GM19438 (cell line): ENCODE measurements at regions not wholly inside any gene's neighbourhood (a gene's known extent, or its start where the extent isn't known, plus 50 kb on each side); places are given as distances from the start of the nearest gene placed in this dataset.

Experiments
- ATAC-seq: cut with Tn5 transposase; IDR thresholded peaks from one replicate; pipeline ENCODE4 v1.9.1; 2021; ENCODE audit warnings: low read depth; ENCODE audit not compliant: unreplicated experiment

DNA sequence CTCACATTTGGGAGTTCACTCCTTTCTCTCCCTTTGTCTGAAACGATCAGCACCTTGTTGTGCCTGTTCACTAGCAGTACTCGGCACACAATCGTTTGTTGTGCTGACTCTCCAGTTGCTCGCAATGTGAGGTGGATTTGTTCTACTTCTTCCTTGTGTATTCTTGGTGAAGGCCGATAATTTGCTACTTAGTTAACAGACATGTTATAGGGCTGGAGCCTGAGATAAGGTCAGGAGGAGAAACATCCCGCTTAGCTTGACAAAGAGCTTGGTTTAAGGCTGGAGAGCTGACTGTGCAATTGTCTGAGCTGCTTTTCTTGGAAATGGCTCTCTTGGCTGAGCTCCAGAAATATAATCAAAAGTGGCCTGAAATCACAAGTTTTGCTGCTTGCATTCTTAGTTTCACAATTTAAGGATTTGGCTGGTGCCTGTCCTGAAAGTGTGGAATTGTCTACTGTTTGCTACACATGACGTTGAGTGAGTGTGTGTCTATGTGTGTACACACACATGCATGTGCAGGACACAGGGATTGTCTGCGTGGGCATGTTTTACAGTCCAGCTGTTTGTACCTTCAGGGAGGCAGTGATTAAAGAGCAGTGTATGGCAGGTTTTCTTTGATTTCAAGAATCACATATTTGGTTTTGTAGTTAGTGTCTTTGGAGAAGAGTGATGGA is 77.7 kb downstream of the ARF6 start:
- ATAC-seq: peak; percentile 8

GRCh38 chr14:49971156-49972130 is 78.6 kb downstream of the ARF6 start:
- ATAC-seq: peak; percentile 86

GRCh38 chr14:49972131-49972671 is 79.3 kb downstream of the ARF6 start:
- no peak for ATAC-seq

DNA sequence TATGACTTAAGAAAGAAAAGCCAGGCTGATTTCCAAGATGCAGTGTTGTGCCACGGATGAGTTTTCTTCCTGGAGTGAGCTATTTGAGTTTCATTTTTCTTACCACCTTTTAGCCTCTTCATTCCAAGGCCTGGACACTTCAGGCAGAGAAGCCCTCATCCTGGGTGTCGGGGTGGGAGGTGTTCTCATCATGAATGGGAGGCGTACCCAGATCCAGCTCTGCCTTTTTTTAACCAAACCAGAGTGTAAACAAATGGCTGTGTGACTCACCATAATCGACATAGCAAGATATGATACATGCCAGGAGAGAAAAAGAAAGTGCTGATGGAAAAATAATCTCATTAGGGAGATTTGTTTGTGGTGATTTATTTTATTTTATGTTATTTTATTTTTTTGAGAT is 79.9 kb downstream of the ARF6 start:
- no peak for ATAC-seq

DNA sequence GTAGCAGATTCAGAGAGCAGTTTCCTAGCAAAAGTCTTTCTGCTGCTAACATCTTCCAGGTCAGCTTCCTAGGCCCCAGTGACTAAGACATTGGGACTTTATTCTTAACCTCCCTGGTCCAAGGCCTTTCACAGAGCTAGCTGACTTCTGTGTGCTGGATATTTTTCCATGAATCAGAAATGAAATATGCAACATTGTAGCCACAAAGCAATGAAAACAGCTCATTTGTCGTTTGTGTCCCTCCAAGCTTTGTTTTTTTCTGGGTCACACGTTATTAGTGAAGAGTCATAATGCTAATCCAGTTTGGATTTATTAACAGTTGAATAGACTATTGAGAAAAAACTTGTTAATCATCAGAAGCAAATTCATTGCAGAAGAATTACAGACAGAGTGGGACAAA is 82.4 kb downstream of the ARF6 start:
- ATAC-seq: no peak

GRCh38 chr14:49975799-49976198 is 82.9 kb downstream of the ARF6 start:
- no peak for ATAC-seq

- peak; percentile 64 for ATAC-seq
Observed at GRCh38 chr14:49977126-49977841, 84.4 kb downstream of the ARF6 start.

DNA sequence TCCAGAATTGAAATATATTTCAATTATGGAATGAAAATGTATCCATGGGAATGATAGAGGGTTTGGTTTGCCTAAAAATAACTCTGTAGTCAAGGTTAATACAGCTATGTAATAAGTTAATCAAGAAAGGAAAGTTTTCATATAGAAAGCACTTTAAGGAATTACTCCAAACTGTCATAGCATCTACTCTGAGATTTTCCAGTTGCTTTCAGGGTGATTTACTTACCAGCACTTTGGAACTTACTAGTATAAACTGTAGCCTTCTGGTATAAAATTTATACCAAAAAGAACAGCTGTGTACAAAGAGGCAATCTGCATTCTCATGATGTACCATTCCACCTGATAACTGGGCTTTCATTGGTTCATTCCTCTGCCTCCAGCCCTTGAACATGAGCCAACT is 87.1 kb downstream of the ARF6 start:
- no peak for ATAC-seq

- no peak for ATAC-seq
Observed at GRCh38 chr14:49982082-49982481, 89.2 kb downstream of the ARF6 start.

GRCh38 chr14:49982501-49982951 is 89.6 kb downstream of the ARF6 start:
- no peak for ATAC-seq

- no peak for ATAC-seq
Observed at GRCh38 chr14:49984424-49984823, 91.5 kb downstream of the ARF6 start.

DNA sequence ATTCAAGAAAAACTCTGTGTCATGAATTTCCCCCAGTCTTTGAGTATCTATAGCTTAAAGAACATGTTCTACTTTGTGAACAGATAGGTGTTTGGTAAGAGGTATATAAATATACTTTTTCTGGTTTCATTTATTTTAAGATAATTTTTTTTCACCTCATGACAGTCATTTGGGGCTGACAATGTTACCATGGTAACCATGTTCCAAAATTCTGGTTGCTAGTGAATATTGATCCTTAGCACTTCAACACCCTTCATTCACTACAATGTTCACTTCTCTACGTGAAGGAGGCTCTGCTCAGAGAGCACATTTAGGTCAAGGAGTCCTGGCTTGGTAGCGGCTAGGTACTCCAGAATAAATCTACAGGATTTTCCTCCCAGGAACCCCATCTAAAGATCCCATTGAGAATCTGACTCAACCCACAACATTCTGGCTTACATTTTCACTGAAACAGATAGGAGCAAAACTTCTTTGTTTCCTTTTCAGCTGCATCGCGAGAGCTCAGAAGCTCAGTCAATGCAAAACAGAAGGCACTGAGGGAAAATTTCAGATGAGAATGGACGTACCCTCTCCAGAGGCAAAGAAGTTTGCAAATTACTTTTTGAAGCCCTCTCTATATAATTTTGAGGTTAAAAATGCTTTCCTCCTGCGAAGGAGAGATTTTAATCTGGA is 93.6 kb downstream of the ARF6 start:
- ATAC-seq: no peak

DNA sequence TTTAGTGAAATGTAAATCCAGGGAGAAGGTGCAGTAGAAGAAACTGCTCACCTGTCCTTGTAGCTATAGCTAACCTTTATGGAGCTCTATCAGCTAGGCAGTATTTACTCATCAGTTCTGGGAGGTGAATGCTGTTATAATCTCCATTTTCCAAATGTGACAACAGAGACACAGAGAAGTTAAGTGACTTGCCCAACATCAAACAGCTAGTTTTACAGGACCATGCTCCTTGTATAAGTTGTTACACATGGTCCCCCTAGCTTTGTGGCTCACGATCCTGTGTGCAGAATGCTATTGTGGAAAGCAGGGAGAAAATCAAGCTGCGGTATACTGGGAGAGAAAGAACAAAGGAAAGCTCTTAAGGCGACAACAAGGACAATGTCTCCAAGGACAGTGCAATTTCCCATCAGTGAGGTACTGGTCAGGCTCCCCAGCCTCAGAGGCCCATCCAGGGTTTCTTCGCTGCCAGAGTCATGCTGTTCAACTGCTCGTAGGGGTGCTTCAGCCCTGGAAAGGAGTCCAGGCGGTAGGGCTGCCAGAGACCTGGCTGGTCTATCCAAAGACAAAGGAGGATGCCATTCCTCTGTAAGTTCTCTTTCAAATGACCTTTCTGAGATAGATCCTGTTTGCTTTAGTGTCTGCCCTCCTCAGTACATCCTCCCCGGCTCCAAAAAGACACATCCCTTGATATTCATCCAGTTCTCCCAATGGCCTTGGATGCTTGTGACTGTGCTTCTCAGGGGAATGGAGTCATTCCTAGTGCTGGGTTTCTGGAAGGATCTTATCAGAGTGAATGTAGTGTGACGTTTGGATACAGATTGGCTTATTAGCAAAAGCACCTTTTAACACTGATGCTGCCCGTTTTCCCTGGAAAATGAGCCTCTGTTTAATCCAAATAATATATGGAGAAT is 95.5 kb downstream of the ARF6 start:
- no peak for ATAC-seq

DNA sequence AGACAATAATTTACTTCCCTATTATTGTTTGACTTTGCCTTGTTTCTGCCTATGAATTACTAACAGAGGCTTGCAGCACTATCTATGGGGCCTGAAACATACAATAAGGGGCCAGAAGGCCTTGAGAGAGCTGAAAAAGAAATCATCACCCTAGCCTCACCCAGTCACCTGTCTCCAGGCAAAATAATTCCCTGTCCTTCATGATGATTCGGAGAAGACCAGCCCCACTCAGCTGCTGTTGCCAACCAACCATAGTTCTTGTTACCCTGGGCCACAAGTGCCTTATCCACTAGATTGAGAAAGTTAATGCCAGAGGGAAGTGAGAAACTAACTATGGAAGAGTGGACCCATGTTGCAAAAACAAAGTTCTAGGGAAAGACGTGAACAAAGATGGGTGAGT is 97.1 kb downstream of the ARF6 start:
- ATAC-seq: no peak

DNA sequence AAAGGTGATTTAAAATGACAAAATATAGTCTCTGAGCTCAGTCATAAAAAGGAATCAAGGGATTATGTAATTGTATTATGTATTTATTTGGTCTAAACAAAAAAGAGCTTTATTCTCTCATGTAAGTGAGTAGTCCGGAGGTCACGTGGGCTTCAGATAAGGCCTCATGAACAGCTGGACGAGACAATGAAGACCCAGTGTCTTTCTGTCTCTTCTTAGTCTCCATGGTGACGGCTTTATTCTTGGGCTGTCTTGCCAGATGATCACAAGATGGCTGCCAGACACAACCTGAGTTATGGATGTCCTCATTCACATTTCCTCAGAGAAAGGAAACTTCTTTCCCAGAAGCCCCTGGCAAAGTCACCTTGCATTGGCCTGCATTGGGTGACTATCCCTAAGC is 98.6 kb downstream of the ARF6 start:
- ATAC-seq: no peak

DNA sequence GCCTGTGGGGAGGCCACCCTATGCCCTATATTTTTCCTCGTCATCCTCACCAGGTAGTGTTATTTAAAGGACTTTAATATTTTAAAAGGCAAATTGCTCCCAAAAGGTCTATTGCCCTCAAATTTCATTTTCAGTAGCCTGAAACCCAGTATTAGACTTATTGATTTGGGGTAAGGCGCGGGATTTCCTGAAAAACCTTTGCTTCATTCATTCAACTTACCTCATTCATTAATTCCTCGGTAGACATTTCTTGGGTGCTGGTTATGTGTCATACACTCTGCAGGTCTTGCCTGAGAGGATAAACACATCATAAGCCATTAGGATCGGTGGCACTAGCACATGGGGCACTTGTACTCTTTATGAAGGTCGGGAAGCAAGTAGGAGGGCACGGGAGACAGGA is 99.2 kb downstream of the ARF6 start:
- ATAC-seq: no peak

GRCh38 chr14:49992448-49992847 is 99.6 kb downstream of the ARF6 start:
- ATAC-seq: no peak

DNA sequence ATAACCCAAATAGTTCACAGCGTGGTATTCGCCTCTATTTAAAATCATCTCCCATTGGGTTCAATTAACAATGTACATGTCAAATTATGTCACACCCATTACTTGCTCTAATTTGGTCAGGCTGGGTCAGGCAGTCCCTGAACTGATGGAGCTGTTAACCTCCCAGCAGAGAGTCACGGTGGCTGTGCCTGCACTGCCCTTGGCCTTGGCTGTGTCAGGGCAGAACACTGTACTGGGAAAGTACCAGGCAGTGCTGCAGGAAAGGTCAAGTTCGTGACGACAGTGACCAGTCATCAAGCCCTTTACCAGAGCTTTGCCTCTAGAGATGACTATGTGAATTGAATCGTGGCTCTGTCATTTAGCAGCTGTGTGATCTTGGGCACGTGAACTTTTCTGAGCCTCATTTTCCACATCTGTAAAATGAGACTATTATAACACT is 100.0 kb downstream of the ARF6 start:
- peak; percentile 85 for ATAC-seq

DNA sequence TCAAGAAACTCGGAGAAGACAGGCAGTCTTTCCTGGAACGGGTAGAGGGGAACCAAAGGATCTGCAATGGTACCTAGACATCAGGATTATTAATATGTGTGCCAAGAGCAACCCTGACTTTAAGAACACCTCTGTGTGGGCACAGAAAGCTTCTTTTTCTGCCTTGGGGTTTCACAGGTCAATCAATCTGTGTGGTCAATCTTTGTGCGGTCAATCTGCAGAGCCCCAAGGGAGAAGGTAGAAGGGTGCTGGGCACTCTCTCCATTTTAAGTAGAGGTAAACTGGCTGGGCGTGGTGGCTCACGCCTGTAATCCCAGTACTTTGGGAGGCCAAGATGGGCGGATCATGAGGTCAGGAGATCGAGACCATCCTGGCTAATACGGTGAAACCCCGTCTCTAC is 100.7 kb downstream of the ARF6 start:
- ATAC-seq: no peak
